ENCODE measurements at regions not wholly inside any gene's neighbourhood (a gene's known extent, or its start where the extent isn't known, plus 50 kb on each side); places are given as distances from the start of the nearest gene placed in this dataset.
"Not testable (repeated sequence)": the region's sequence is repeated elsewhere in the genome, so short reads cannot be mapped to it uniquely, and the experiment has no call there.

DNA sequence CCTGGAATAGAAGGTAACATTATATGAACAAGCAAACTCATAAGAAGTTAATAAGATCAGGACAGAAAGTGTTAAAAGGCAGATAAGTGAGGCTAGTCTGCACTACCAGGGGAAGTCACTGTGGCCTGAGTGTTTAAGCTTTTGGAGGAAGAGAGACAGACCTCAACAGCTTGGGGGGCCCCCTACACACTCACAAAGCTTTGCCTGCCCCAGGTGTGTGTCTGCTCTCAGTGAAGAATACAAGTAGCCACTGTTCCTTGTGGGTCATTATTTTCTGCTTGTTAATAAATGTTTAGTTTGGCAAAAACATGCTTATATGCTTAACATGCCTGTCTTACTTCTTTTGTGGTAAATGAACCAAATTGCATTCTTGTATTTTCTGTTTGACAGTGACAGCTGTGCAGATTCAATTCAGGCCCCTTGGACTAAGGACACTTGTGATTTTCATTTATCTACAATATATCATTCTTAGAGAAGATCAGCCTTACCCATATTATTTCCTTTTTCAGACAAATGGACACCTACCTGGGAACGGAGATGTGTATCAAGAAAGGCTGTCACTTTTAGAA is 50.7 kb upstream of the C12orf71 start:
- intact Hi-C loops (cut with DNase I; ENCODE audit: low total_unique reads) = no loop called here
- no peak for DNase-seq
- Histone ChIP-seq H3K27ac (no peak overlapping the region), H3K4me1 (no peaks in the 10 kb centered on the region), H3K4me3 (no peak overlapping the region), H3K36me3 (no peaks in the 10 kb centered on the region), H3K27me3 (replicated peaks in 1 of 7) (no peaks in the 10 kb centered on the region), H3K9me3 (no peaks in the 10 kb centered on the region)
- 83 to 92% (median 88%) methylated on average over 1 of the region's 1 CpG for WGBS, 5 donors
- TF ChIP-seq POLR2AphosphoS5 (IDR thresholded peaks at IDR 0.05) = no peak
- no peak for TF ChIP-seq POLR2A (IDR thresholded peaks at IDR 0.05)

- 79 to 97% (median 92%) methylated on average over 2 of the region's 2 CpGs for WGBS, 5 donors
- H3K27me3 ChIP-seq (replicated peaks in 1 of 7) = no peaks in the 10 kb centered on the region
- no peaks in the 10 kb centered on the region for H3K36me3 ChIP-seq
- DNase-seq = no peak
- intact Hi-C loops (cut with DNase I; ENCODE audit: low total_unique reads) = loop anchor here (10.0 kb wide), 1 partner anchor 164 kb away; no protein-coding TSS in a partner anchor
- no peak for TF ChIP-seq POLR2AphosphoS5 (IDR thresholded peaks at IDR 0.05)
- TF ChIP-seq POLR2A (IDR thresholded peaks at IDR 0.05) = no peak
- TF ChIP-seq CTCF (IDR thresholded peaks at IDR 0.05 in 8 of 11, conservative IDR thresholded peaks at IDR 0.05 in 3 of 11) = no peak
- no peaks in the 10 kb centered on the region for H3K9me3 ChIP-seq
- peaks cover 0 to 25% (median 12%) of the 10 kb centered on the region in 6 donors for H3K4me1 ChIP-seq
- H3K4me3 ChIP-seq = no peak overlapping the region
- no peak overlapping the region for H3K27ac ChIP-seq
Measured at GRCh38 chr12:27140478-27140969, 58.1 kb upstream of the C12orf71 start.

DNA sequence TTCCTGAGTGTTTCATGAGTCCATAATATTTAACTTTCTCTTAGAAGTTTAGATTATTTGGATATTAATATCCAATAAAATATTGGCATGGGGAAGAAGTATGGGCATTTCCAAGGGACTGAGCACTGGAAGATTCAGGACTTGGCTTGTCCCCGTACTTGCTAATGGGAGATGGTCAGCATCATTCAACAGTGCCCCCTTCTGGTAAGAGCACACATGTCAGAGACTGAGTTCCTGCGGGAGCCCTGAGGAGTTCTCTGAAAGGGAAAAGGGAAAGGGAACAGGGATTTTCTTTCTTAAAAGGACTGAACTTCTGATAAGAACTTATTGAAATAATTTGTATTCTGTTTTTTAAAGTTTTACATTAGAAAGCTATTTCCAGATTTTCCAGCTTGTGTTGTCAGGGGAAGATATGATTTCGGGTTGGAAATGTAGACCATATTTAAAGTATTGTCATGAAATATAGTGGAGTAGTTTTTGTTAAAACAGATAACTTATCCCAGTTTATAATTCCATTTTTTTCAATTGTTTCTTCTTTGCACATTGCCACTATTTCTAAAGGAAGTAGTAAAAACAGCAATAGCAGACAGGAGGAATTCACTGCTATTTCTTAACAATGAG is 59.8 kb upstream of the C12orf71 start:
- no peak overlapping the region for H3K4me3 ChIP-seq
- H3K27ac ChIP-seq = no peak overlapping the region
- intact Hi-C loops (cut with DNase I; ENCODE audit: low total_unique reads) = loop anchor here (10.0 kb wide), 1 partner anchor 163 kb away; no protein-coding TSS in a partner anchor
- H3K27me3 ChIP-seq (replicated peaks in 1 of 7) = no peaks in the 10 kb centered on the region
- TF ChIP-seq POLR2A (IDR thresholded peaks at IDR 0.05) = no peak
- peak in 10 of 11 experiments; percentile 22 to 83 (median 70) for TF ChIP-seq CTCF (IDR thresholded peaks at IDR 0.05 in 8 of 11, conservative IDR thresholded peaks at IDR 0.05 in 3 of 11)
- peaks cover 0 to 25% (median 12%) of the 10 kb centered on the region in 6 donors for H3K4me1 ChIP-seq
- DNase-seq = no peak
- WGBS, 5 donors = 33 to 37% (median 35%) methylated on average over 3 of the region's 3 CpGs
- no peaks in the 10 kb centered on the region for H3K36me3 ChIP-seq
- no peaks in the 10 kb centered on the region for H3K9me3 ChIP-seq

DNA sequence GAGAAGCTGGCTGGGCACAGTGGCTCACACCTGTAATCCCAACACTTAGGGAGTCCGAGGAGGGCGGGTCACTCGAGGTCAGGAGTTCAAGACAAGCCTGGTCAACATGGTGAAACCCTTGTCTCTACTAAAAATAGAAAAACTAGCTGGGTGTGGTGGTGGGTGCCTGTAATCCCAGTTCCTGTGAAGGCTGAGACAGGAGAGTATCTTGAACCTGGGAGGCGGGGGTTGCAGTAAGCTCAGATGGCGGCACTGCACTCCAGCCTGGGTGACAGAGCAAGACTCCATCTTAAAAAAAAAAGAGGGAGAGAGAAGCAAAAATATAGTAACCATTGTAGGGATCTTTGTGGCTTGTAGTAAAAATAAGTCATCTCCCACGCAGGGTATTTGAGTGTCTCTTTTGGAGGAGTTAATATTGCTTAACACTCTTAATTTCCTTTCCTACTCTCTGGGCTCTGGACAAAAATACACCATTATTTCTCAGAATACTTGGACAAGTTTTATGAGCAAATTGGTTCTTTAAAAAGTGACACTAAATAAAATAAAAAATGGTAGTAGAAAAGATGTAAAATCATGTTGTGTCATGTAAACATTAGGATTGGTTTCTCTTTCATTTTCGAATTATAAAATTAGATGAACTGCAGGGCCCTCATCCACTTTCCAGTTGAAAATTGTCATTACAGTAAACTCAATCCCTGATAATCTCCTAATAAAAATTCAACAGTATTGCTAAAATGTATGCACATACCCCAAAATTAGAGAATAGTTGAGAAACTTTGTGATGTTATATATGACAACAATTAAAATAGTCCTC is 61.1 kb upstream of the C12orf71 start:
- intact Hi-C loops (cut with DNase I; ENCODE audit: low total_unique reads) = loop anchor here (10.0 kb wide), 1 partner anchor 161 kb away; no protein-coding TSS in a partner anchor
- 49 to 63% (median 62%) methylated on average over 7 of the region's 7 CpGs for WGBS, 5 donors
- H3K9me3 ChIP-seq = no peaks in the 10 kb centered on the region
- DNase-seq = no peak
- peak overlapping the region in 4 of 8 donors; percentile 14 to 67 (median 32) for H3K27ac ChIP-seq
- H3K36me3 ChIP-seq = no peaks in the 10 kb centered on the region
- H3K4me1 ChIP-seq = peaks cover 0 to 25% (median 12%) of the 10 kb centered on the region in 6 donors
- no peaks in the 10 kb centered on the region for H3K27me3 ChIP-seq (replicated peaks in 1 of 7)
- H3K4me3 ChIP-seq = peak overlapping the region in 1 of 8 donors; percentile 4
- TF ChIP-seq POLR2AphosphoS5 (IDR thresholded peaks at IDR 0.05) (no peak), POLR2A (IDR thresholded peaks at IDR 0.05) (no peak), CTCF (IDR thresholded peaks at IDR 0.05 in 8 of 11, conservative IDR thresholded peaks at IDR 0.05 in 3 of 11) (peak in 1 of 11 experiments; percentile 14)

GRCh38 chr12:27145725-27146124 is 63.3 kb upstream of the C12orf71 start:
- H3K4me1 ChIP-seq = peaks cover 0 to 25% (median 12%) of the 10 kb centered on the region in 6 donors
- DNase-seq; H3K27ac ChIP-seq; H3K4me3 ChIP-seq; H3K9me3 ChIP-seq; H3K36me3 ChIP-seq; H3K27me3 ChIP-seq (replicated peaks in 1 of 7): not testable (repeated sequence)
- intact Hi-C loops (cut with DNase I; ENCODE audit: low total_unique reads) = loop anchor here (10.0 kb wide), 1 partner anchor 159 kb away; no protein-coding TSS in a partner anchor
- WGBS, 5 donors = 0 to 17% (median 11%) methylated on average over 1 of the region's 1 CpG
